A673 (cell line): ENCODE measurements at regions not wholly inside any gene's neighbourhood (a gene's known extent, or its start where the extent isn't known, plus 50 kb on each side); places are given as distances from the start of the nearest gene placed in this dataset.

Experiments
- EZH2 ChIP-seq: fragments of 200-600 bp; sonication (generic); IDR thresholded peaks from 2 replicates; pipeline ENCODE4 v1.6.1; 2017; ENCODE audit warnings: borderline replicate concordance, low read depth, mild to moderate bottlenecking, mixed read lengths, antibody characterized with exemption, low read length; ENCODE audit not compliant: poor library complexity, severe bottlenecking
- TF ChIP-seq, protein P1 (sequence below): fragments of 300-800, 200-600 bp; sonication (generic); conservative IDR thresholded peaks from 2 replicates; pipeline ENCODE4 v1.5.1; 2017; ENCODE audit warnings: low read depth, mild to moderate bottlenecking, antibody characterized with exemption, low read length, moderate library complexity, mixed read lengths

DNA sequence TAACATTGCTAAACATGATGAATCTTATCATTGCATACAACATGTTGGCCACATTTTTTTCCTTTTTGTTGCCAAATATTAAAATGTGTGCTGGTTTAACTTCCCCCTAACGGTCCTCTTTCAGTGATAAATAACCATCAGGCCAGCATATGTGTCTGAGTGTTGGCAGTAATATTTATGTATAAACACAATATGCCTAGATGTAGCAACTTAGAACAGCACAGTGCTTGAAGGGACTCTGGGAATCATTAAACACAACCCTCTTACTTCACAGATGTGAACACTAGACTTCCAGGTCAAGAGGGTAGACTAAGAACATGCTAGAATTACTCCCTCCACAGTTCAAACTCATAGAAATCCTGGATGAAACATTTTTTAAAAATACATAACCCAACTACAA is 581.8 kb downstream of the PLPP3 start:
- TF ChIP-seq, protein P1, sequence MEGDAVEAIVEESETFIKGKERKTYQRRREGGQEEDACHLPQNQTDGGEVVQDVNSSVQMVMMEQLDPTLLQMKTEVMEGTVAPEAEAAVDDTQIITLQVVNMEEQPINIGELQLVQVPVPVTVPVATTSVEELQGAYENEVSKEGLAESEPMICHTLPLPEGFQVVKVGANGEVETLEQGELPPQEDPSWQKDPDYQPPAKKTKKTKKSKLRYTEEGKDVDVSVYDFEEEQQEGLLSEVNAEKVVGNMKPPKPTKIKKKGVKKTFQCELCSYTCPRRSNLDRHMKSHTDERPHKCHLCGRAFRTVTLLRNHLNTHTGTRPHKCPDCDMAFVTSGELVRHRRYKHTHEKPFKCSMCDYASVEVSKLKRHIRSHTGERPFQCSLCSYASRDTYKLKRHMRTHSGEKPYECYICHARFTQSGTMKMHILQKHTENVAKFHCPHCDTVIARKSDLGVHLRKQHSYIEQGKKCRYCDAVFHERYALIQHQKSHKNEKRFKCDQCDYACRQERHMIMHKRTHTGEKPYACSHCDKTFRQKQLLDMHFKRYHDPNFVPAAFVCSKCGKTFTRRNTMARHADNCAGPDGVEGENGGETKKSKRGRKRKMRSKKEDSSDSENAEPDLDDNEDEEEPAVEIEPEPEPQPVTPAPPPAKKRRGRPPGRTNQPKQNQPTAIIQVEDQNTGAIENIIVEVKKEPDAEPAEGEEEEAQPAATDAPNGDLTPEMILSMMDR = no peak
- no peak for TF ChIP-seq EZH2
